Thyroid gland (tissue), 4 donors: ENCODE measurements at regions not wholly inside any gene's neighbourhood (a gene's known extent, or its start where the extent isn't known, plus 50 kb on each side); places are given as distances from the start of the nearest gene placed in this dataset.
"Not testable (repeated sequence)": the region's sequence is repeated elsewhere in the genome, so short reads cannot be mapped to it uniquely, and the experiment has no call there.

ENCODE experiments used
- POLR2A ChIP-seq, 2 donors: fragments of 450-650 bp; IDR thresholded peaks; one replicate each; pipeline ENCODE4 v1.6.1; 2017; ENCODE audit warnings: antibody characterized with exemption in 2 of 2, mild to moderate bottlenecking in 2 of 2, moderate library complexity in 1 of 2
- TF ChIP-seq, protein P1 (sequence below), 6 experiments: fragments of 200-600 bp in 3 of 6; fragments of 450-650 bp in 3 of 6; sonication (generic) in 3 of 6; IDR thresholded peaks; one replicate each; pipeline ENCODE4 v1.5.1; 2016 to 2019; ENCODE audit warnings: antibody characterized with exemption in 6 of 6, mild to moderate bottlenecking in 2 of 6, inconsistent platforms in 1 of 6, moderate library complexity in 1 of 6

DNA sequence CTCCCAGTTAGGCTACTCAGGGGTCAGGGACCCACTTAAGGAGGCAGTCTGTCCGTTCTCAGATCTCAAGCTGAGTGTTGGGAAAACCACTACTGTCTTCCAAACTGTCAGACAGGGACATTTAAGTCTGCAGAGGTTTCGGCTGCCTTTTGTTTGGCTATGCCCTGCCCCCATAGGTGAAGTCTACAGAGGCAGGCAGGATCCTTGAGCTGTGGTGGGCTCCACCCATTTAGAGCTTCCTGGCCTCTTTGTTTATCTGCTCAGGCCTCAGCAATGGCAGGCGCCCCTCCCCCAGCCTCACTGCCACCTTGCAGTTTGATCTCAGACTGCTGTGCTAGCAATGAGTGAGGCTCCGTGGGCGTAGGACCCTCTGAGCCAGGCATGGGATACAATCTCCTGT is 149.5 kb upstream of the FAM78B start:
- TF ChIP-seq, protein P1, sequence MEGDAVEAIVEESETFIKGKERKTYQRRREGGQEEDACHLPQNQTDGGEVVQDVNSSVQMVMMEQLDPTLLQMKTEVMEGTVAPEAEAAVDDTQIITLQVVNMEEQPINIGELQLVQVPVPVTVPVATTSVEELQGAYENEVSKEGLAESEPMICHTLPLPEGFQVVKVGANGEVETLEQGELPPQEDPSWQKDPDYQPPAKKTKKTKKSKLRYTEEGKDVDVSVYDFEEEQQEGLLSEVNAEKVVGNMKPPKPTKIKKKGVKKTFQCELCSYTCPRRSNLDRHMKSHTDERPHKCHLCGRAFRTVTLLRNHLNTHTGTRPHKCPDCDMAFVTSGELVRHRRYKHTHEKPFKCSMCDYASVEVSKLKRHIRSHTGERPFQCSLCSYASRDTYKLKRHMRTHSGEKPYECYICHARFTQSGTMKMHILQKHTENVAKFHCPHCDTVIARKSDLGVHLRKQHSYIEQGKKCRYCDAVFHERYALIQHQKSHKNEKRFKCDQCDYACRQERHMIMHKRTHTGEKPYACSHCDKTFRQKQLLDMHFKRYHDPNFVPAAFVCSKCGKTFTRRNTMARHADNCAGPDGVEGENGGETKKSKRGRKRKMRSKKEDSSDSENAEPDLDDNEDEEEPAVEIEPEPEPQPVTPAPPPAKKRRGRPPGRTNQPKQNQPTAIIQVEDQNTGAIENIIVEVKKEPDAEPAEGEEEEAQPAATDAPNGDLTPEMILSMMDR (IDR thresholded peaks at IDR 0.05), result not testable (repeated sequence)
- not testable (repeated sequence) for TF ChIP-seq POLR2A (IDR thresholded peaks at IDR 0.05)
